HepG2 (cell line): ENCODE measurements at regions not wholly inside any gene's neighbourhood (a gene's known extent, or its start where the extent isn't known, plus 50 kb on each side); places are given as distances from the start of the nearest gene placed in this dataset.

ENCODE experiments used
- ATAC-seq: fragments of 200-7000 bp; cut with Tn5 transposase; 3 replicates; pipeline ENCODE4 v1.9.1; 2020; ENCODE audit warnings: mild to moderate bottlenecking, moderate library complexity
- BruUV-seq: library from RNA; stranded (reverse); fragments of 400-500 nt; replicated peaks from 2 replicates; lab custom pipeline; 2021; lab: Mats Ljungman, UMichigan
- CTCF ChIA-PET: fragments of 300-600 bp; formaldehyde crosslinking; extraction: SDS; loops from one replicate; lab custom pipeline; 2021; ENCODE audit warnings: low total read pairs, inconsistent platforms, low intra/inter-chr PET ratio; lab: Yijun Ruan, JAX
- POLR2A ChIA-PET: fragments of 350-600 bp; sonication (Branson Sonifier 250); formaldehyde crosslinking; loops from one replicate; lab custom pipeline; 2020; ENCODE audit warnings: antibody characterized with exemption, inconsistent platforms; lab: Yijun Ruan, JAX
- DNase-seq: peaks from one replicate; pipeline ENCODE4 v3.0.0-alpha.2; 2015; ENCODE audit warnings: low spot score
- FAIRE-seq: peaks from 3 replicates; lab custom pipeline; 2011; peaks lifted over from hg19 to GRCh38; lab: Jason Lieb, UNC
- H2AFZ ChIP-seq: one replicate; pipeline ENCODE4 v1.6.1; 2011; ENCODE audit warnings: low read length, inconsistent platforms
- H3K27ac ChIP-seq: fragments of 300-600 bp; 3 replicates; pipeline ENCODE4 v1.8.0; 2011; ENCODE audit warnings: mixed run types, mild to moderate bottlenecking, mixed read lengths, low read length, inconsistent platforms; ENCODE audit not compliant: insufficient read depth; ENCODE audit errors: extremely low read length
- H3K27me3 ChIP-seq, 2 experiments: fragments of 200-600 bp in 1 of 2; 2 replicates in 1 of 2; 3 replicates in 1 of 2; pipeline versions ENCODE4 v1.6.0 to v1.8.0; 2011; ENCODE audit warnings: low read length in 2 of 2, mild to moderate bottlenecking in 2 of 2, moderate library complexity in 2 of 2, inconsistent platforms in 1 of 2; ENCODE audit not compliant: insufficient read depth in 2 of 2, control insufficient read depth in 1 of 2
- H3K36me3 ChIP-seq, 2 experiments: fragments of 200-600 bp in 1 of 2; replicated peaks in 1 of 2; 2 replicates in 1 of 2; 3 replicates in 1 of 2; pipeline versions ENCODE4 v1.5.1 to v1.8.0; 2011; ENCODE audit warnings: low read length in 2 of 2, inconsistent platforms in 1 of 2; ENCODE audit not compliant: insufficient read depth in 2 of 2, control insufficient read depth in 1 of 2
- H3K4me1 ChIP-seq: 2 replicates; pipeline ENCODE4 v1.5.1; 2012; ENCODE audit warnings: low read length, inconsistent platforms; ENCODE audit not compliant: insufficient read depth
- H3K4me2 ChIP-seq: 2 replicates; pipeline ENCODE4 v1.6.0; 2011; ENCODE audit warnings: low read depth, low read length, inconsistent platforms
- H3K4me3 ChIP-seq, 3 experiments: fragments of 200-600 bp in 1 of 3; sonication (generic), shearing (Covaris generic) in 1 of 3; replicated peaks in 1 of 3; 2 replicates each; pipeline ENCODE4 v1.5.1; 2011 to 2016; ENCODE audit warnings: low read length in 3 of 3, inconsistent platforms in 2 of 3, low read depth in 2 of 3, mild to moderate bottlenecking in 2 of 3, control low read depth in 1 of 3, mixed read lengths in 1 of 3; ENCODE audit not compliant: insufficient read depth in 1 of 3
- H3K79me2 ChIP-seq: one replicate; pipeline ENCODE4 v1.6.1; 2011; ENCODE audit warnings: low read length, inconsistent platforms; ENCODE audit not compliant: insufficient read depth
- H3K9ac ChIP-seq: 2 replicates; pipeline ENCODE4 v1.6.0; 2011; ENCODE audit warnings: mild to moderate bottlenecking, low read depth, low read length, inconsistent platforms; ENCODE audit not compliant: insufficient read depth
- H3K9me3 ChIP-seq: 2 replicates; pipeline ENCODE4 v1.5.1; 2012; ENCODE audit warnings: mild to moderate bottlenecking, low read length
- H4K20me1 ChIP-seq: 2 replicates; pipeline ENCODE4 v1.6.0; 2011; ENCODE audit warnings: inconsistent platforms, mild to moderate bottlenecking, low read length, moderate library complexity; ENCODE audit not compliant: insufficient read depth
- ATF5 ChIP-seq: sonication (generic); formaldehyde crosslinking; IDR thresholded peaks from 2 replicates; pipeline ENCODE4 v1.4.0; 2020; ENCODE audit warnings: mild to moderate bottlenecking, low read depth, missing genetic modification reagents
- BCL3 ChIP-seq: sonication (generic); formaldehyde crosslinking; IDR thresholded peaks from 2 replicates; pipeline ENCODE4 v1.5.1; 2020; ENCODE audit warnings: mild to moderate bottlenecking, missing genetic modification reagents, moderate library complexity
- FOXP4 ChIP-seq: sonication (generic); formaldehyde crosslinking; IDR thresholded peaks from 2 replicates; pipeline ENCODE4 v1.4.0; 2020; ENCODE audit warnings: missing genetic modification reagents
- HOXA5 ChIP-seq: sonication (generic); formaldehyde crosslinking; IDR thresholded peaks from 2 replicates; pipeline ENCODE4 v1.4.0; 2020; ENCODE audit warnings: missing genetic modification reagents
- IRF9 ChIP-seq: sonication (generic); formaldehyde crosslinking; IDR thresholded peaks from 2 replicates; pipeline ENCODE4 v1.8.0; 2022; ENCODE audit warnings: missing genetic modification reagents, mild to moderate bottlenecking, borderline replicate concordance
- MNT ChIP-seq: fragments of 450-650 bp; IDR thresholded peaks from 2 replicates; pipeline ENCODE4 v1.6.1; 2016
- NFE2L2 ChIP-seq: fragments of 150-350 bp; IDR thresholded peaks from 2 replicates; pipeline ENCODE4 v1.6.1; 2014; ENCODE audit warnings: low read length
- THRA ChIP-seq: sonication (generic); formaldehyde crosslinking; IDR thresholded peaks from 2 replicates; pipeline ENCODE4 v1.4.0; 2020; ENCODE audit warnings: missing genetic modification reagents, borderline replicate concordance
- ZFP41 ChIP-seq: sonication (generic); formaldehyde crosslinking; IDR thresholded peaks from 2 replicates; pipeline ENCODE4 v1.4.0; 2020; ENCODE audit warnings: mild to moderate bottlenecking, missing genetic modification reagents, borderline replicate concordance
- ZNF282 ChIP-seq: fragments of 450-650 bp; IDR thresholded peaks from 2 replicates; pipeline ENCODE4 v1.6.1; 2018; ENCODE audit not compliant: partially characterized antibody
- ZNF704 ChIP-seq: sonication (generic); formaldehyde crosslinking; IDR thresholded peaks from 2 replicates; pipeline ENCODE4 v1.8.1; 2023; ENCODE audit warnings: mild to moderate bottlenecking, inconsistent platforms, moderate library complexity, missing genetic modification reagents, borderline replicate concordance
- WGBS: methylation state at CpG from one replicate; pipeline ENCODE4 v1.1.6; 2017; ENCODE audit warnings: low lambda C conversion rate; 5-methylcytosine and 5-hydroxymethylcytosine counted together
- in situ Hi-C: cut with HindIII; loops from 2 replicates; pipeline ENCODE4 v1.10.0; 2017; ENCODE audit warnings: low pct_unique_long_range_greater_than_20kb; ENCODE audit not compliant: extremely low pct_ligation_motif_present
- intact Hi-C: fragments of 100-400 bp; cut with micrococcal nuclease; formaldehyde crosslinking; loops from one replicate; pipeline ENCODE4 v1.10.0; 2022; ENCODE audit not compliant: unreplicated experiment

- peaks cover 69% of the 10 kb centered on the region for H3K4me1 ChIP-seq
- in situ Hi-C loops, result no loop called here
- WGBS, result 97% methylated on average over 7 of the region's 7 CpGs
- DNase-seq, result no peak
- H3K36me3 ChIP-seq, result no peaks in the 10 kb centered on the region
- H3K27me3 ChIP-seq, result no peaks in the 10 kb centered on the region
- no peak overlapping the region for H3K27ac ChIP-seq
- no peak overlapping the region for H3K9ac ChIP-seq
- H4K20me1 ChIP-seq, result no peaks in the 10 kb centered on the region
- no peak for TF ChIP-seq ZNF282
- TF ChIP-seq IRF9 (CRISPR knock-in tag), result no peak
- TF ChIP-seq ZNF704 (CRISPR knock-in tag), result no peak
- no peak for TF ChIP-seq ZFP41
- TF ChIP-seq FOXP4 (CRISPR knock-in tag), result no peak
- no peak for TF ChIP-seq HOXA5 (CRISPR knock-in tag)
- no peak for TF ChIP-seq THRA (CRISPR knock-in tag)
- TF ChIP-seq BCL3, result no peak
- TF ChIP-seq NFE2L2, result no peak
- no peak for TF ChIP-seq ATF5 (CRISPR knock-in tag)
- no peak for TF ChIP-seq MNT
- H3K9me3 ChIP-seq, result no peaks in the 10 kb centered on the region
- FAIRE-seq, result no peak
- ChIA-PET POLR2A (no interaction called here), CTCF (no interaction called here)
- H3K79me2 ChIP-seq, result no peaks in the 10 kb centered on the region
- BruUV-seq, result no TSS peak
- no peak for ATAC-seq
- no peak overlapping the region for H3K4me2 ChIP-seq
- intact Hi-C loops, result no loop called here
- H3K4me3 ChIP-seq, result no peak overlapping the region
- H2AFZ ChIP-seq, result no peak overlapping the region
These were observed 206.2 kb downstream of the RTP5 start for GRCh38 chr2:242075696-242076095.
